ENCODE measurements at regions not wholly inside any gene's neighbourhood (a gene's known extent, or its start where the extent isn't known, plus 50 kb on each side); places are given as distances from the start of the nearest gene placed in this dataset.
"Not testable (repeated sequence)": the region's sequence is repeated elsewhere in the genome, so short reads cannot be mapped to it uniquely, and the experiment has no call there.

GRCh38 chr12:25319233-25319984 lies 68.7 kb upstream of the KRAS start:
- DNase-seq (no peak), ATAC-seq (ENCODE audit: low FRiP score) (no peak)
- WGBS, 2 donors = 92 to 96% methylated on average over 7 of the region's 7 CpGs
- intact Hi-C loops (cut with DNase I) = no loop called here
- Histone ChIP-seq H3K9me3 (ENCODE audit: control insufficient read depth, low read length) (peaks cover 3% of the 10 kb centered on the region), H3K27me3 (ENCODE audit: control insufficient read depth in 1 of 2, insufficient read depth in 2 of 2, low read length in 1 of 2) (no peaks in the 10 kb centered on the region), H3K27ac (ENCODE audit: low read depth in 1 of 2, low read length in 2 of 2) (no peak overlapping the region), H3K4me3 (ENCODE audit: low read length in 2 of 2) (no peak overlapping the region), H3K36me3 (ENCODE audit: control insufficient read depth in 1 of 2, insufficient read depth in 2 of 2, low read length in 1 of 2) (no peaks in the 10 kb centered on the region), H3K4me1 (ENCODE audit: control insufficient read depth in 1 of 2, insufficient read depth in 2 of 2, low read length in 2 of 2) (peaks cover 0 to 3% of the 10 kb centered on the region in 2 donors)

GRCh38 chr12:25317553-25317952 lies 66.8 kb upstream of the KRAS start:
- no peak overlapping the region for H3K4me3 ChIP-seq (ENCODE audit: low read length in 2 of 2)
- intact Hi-C loops (cut with DNase I) = no loop called here
- DNase-seq = no peak

GRCh38 chr12:25315388-25315787 lies 64.7 kb upstream of the KRAS start:
- Histone ChIP-seq H3K27ac (ENCODE audit: low read depth in 1 of 2, low read length in 2 of 2) (no peak overlapping the region), H3K27me3 (ENCODE audit: control insufficient read depth in 1 of 2, insufficient read depth in 2 of 2, low read length in 1 of 2) (no peaks in the 10 kb centered on the region), H3K36me3 (ENCODE audit: control insufficient read depth in 1 of 2, insufficient read depth in 2 of 2, low read length in 1 of 2) (no peaks in the 10 kb centered on the region), H3K4me1 (ENCODE audit: control insufficient read depth in 1 of 2, insufficient read depth in 2 of 2, low read length in 2 of 2) (no peaks in the 10 kb centered on the region), H3K9me3 (ENCODE audit: control insufficient read depth, low read length) (peaks cover 1% of the 10 kb centered on the region), H3K4me3 (ENCODE audit: low read length in 2 of 2) (no peak overlapping the region)
- DNase-seq = no peak
- intact Hi-C loops (cut with DNase I) = no loop called here
- ATAC-seq (ENCODE audit: low FRiP score) = no peak

More at GRCh38 chr12:25317553-25317952, 66.8 kb upstream of the KRAS start:
- ATAC-seq (ENCODE audit: low FRiP score) = no peak
- H3K36me3 ChIP-seq (ENCODE audit: control insufficient read depth in 1 of 2, insufficient read depth in 2 of 2, low read length in 1 of 2) = no peaks in the 10 kb centered on the region
- WGBS, 2 donors = 59 to 61% methylated on average over 4 of the region's 4 CpGs
- no peak overlapping the region for H3K27ac ChIP-seq (ENCODE audit: low read depth in 1 of 2, low read length in 2 of 2)
- no peaks in the 10 kb centered on the region for H3K27me3 ChIP-seq (ENCODE audit: control insufficient read depth in 1 of 2, insufficient read depth in 2 of 2, low read length in 1 of 2)
- H3K9me3 ChIP-seq (ENCODE audit: control insufficient read depth, low read length) = peaks cover 3% of the 10 kb centered on the region
- H3K4me1 ChIP-seq (ENCODE audit: control insufficient read depth in 1 of 2, insufficient read depth in 2 of 2, low read length in 2 of 2) = no peaks in the 10 kb centered on the region

GRCh38 chr12:25313266-25313990 lies 62.7 kb upstream of the KRAS start:
- H3K4me3 ChIP-seq (ENCODE audit: low read length in 2 of 2); H3K4me1 ChIP-seq (ENCODE audit: control insufficient read depth in 1 of 2, insufficient read depth in 2 of 2, low read length in 2 of 2); intact Hi-C loops (cut with DNase I); H3K9me3 ChIP-seq (ENCODE audit: control insufficient read depth, low read length); ATAC-seq (ENCODE audit: low FRiP score); DNase-seq; H3K36me3 ChIP-seq (ENCODE audit: control insufficient read depth in 1 of 2, insufficient read depth in 2 of 2, low read length in 1 of 2); H3K27ac ChIP-seq (ENCODE audit: low read depth in 1 of 2, low read length in 2 of 2); H3K27me3 ChIP-seq (ENCODE audit: control insufficient read depth in 1 of 2, insufficient read depth in 2 of 2, low read length in 1 of 2): not testable (repeated sequence)
- WGBS, 2 donors = 67 to 94% methylated on average over 4 of the region's 4 CpGs

GRCh38 chr12:25311506-25311905 lies 60.8 kb upstream of the KRAS start:
- no peaks in the 10 kb centered on the region for H3K27me3 ChIP-seq (ENCODE audit: control insufficient read depth in 1 of 2, insufficient read depth in 2 of 2, low read length in 1 of 2)
- no peaks in the 10 kb centered on the region for H3K4me1 ChIP-seq (ENCODE audit: control insufficient read depth in 1 of 2, insufficient read depth in 2 of 2, low read length in 2 of 2)
- peaks cover 1% of the 10 kb centered on the region for H3K9me3 ChIP-seq (ENCODE audit: control insufficient read depth, low read length)
- no peaks in the 10 kb centered on the region for H3K36me3 ChIP-seq (ENCODE audit: control insufficient read depth in 1 of 2, insufficient read depth in 2 of 2, low read length in 1 of 2)
- no peak for DNase-seq
- H3K27ac ChIP-seq (ENCODE audit: low read depth in 1 of 2, low read length in 2 of 2) = no peak overlapping the region
- 62 to 96% methylated on average over 3 of the region's 3 CpGs for WGBS, 2 donors
- intact Hi-C loops (cut with DNase I) = no loop called here
- no peak for ATAC-seq (ENCODE audit: low FRiP score)
- no peak overlapping the region for H3K4me3 ChIP-seq (ENCODE audit: low read length in 2 of 2)

- ATAC-seq (ENCODE audit: low FRiP score); H3K9me3 ChIP-seq (ENCODE audit: control insufficient read depth, low read length); DNase-seq; H3K4me1 ChIP-seq (ENCODE audit: control insufficient read depth in 1 of 2, insufficient read depth in 2 of 2, low read length in 2 of 2); H3K36me3 ChIP-seq (ENCODE audit: control insufficient read depth in 1 of 2, insufficient read depth in 2 of 2, low read length in 1 of 2); H3K27ac ChIP-seq (ENCODE audit: low read depth in 1 of 2, low read length in 2 of 2); H3K27me3 ChIP-seq (ENCODE audit: control insufficient read depth in 1 of 2, insufficient read depth in 2 of 2, low read length in 1 of 2); intact Hi-C loops (cut with DNase I); H3K4me3 ChIP-seq (ENCODE audit: low read length in 2 of 2): not testable (repeated sequence)
- 98% methylated on average over 2 of the region's 2 CpGs for WGBS, 2 donors
Observed at GRCh38 chr12:25310071-25310470, 59.3 kb upstream of the KRAS start.

GRCh38 chr12:25308756-25309155 lies 58.0 kb upstream of the KRAS start:
- intact Hi-C loops (cut with DNase I) = no loop called here
- Histone ChIP-seq H3K4me1 (ENCODE audit: control insufficient read depth in 1 of 2, insufficient read depth in 2 of 2, low read length in 2 of 2) (no peaks in the 10 kb centered on the region), H3K27ac (ENCODE audit: low read depth in 1 of 2, low read length in 2 of 2) (no peak overlapping the region), H3K27me3 (ENCODE audit: control insufficient read depth in 1 of 2, insufficient read depth in 2 of 2, low read length in 1 of 2) (no peaks in the 10 kb centered on the region), H3K4me3 (ENCODE audit: low read length in 2 of 2) (no peak overlapping the region), H3K36me3 (ENCODE audit: control insufficient read depth in 1 of 2, insufficient read depth in 2 of 2, low read length in 1 of 2) (no peaks in the 10 kb centered on the region), H3K9me3 (ENCODE audit: control insufficient read depth, low read length) (peaks cover 1% of the 10 kb centered on the region)
- 92 to 97% methylated on average over 1 of the region's 1 CpG for WGBS, 2 donors
- DNase-seq (no peak), ATAC-seq (ENCODE audit: low FRiP score) (no peak)

- H3K4me3 ChIP-seq (ENCODE audit: low read length in 2 of 2) = no peak overlapping the region
- DNase-seq (no peak), ATAC-seq (ENCODE audit: low FRiP score) (no peak)
- H3K27me3 ChIP-seq (ENCODE audit: control insufficient read depth in 1 of 2, insufficient read depth in 2 of 2, low read length in 1 of 2) = no peaks in the 10 kb centered on the region
- peaks cover 1% of the 10 kb centered on the region for H3K9me3 ChIP-seq (ENCODE audit: control insufficient read depth, low read length)
- H3K36me3 ChIP-seq (ENCODE audit: control insufficient read depth in 1 of 2, insufficient read depth in 2 of 2, low read length in 1 of 2) = no peaks in the 10 kb centered on the region
- no peak overlapping the region for H3K27ac ChIP-seq (ENCODE audit: low read depth in 1 of 2, low read length in 2 of 2)
- 39 to 53% methylated on average over 1 of the region's 1 CpG for WGBS, 2 donors
- intact Hi-C loops (cut with DNase I) = no loop called here
- H3K4me1 ChIP-seq (ENCODE audit: control insufficient read depth in 1 of 2, insufficient read depth in 2 of 2, low read length in 2 of 2) = no peaks in the 10 kb centered on the region
Observed at GRCh38 chr12:25307818-25308217, 57.1 kb upstream of the KRAS start.

- 65 to 91% methylated on average over 3 of the region's 3 CpGs for WGBS, 2 donors
- ATAC-seq (ENCODE audit: low FRiP score) = no peak
Observed at GRCh38 chr12:25301798-25302197, 51.1 kb upstream of the KRAS start.

More at GRCh38 chr12:25301798-25302197, 51.1 kb upstream of the KRAS start:
- H3K27ac ChIP-seq (ENCODE audit: low read depth in 1 of 2, low read length in 2 of 2) = no peak overlapping the region
- no peaks in the 10 kb centered on the region for H3K27me3 ChIP-seq (ENCODE audit: control insufficient read depth in 1 of 2, insufficient read depth in 2 of 2, low read length in 1 of 2)
- intact Hi-C loops (cut with DNase I) = no loop called here
- no peak for DNase-seq
- H3K4me3 ChIP-seq (ENCODE audit: low read length in 2 of 2) = no peak overlapping the region
- H3K36me3 ChIP-seq (ENCODE audit: control insufficient read depth in 1 of 2, insufficient read depth in 2 of 2, low read length in 1 of 2) = no peaks in the 10 kb centered on the region
- H3K9me3 ChIP-seq (ENCODE audit: control insufficient read depth, low read length) = peaks cover 1% of the 10 kb centered on the region
- no peaks in the 10 kb centered on the region for H3K4me1 ChIP-seq (ENCODE audit: control insufficient read depth in 1 of 2, insufficient read depth in 2 of 2, low read length in 2 of 2)

Data from aorta (tissue), 5 donors.